Activated T-helper 1 cell treated with anti-CD3 and anti-CD28 coated beads, Interleukin-12 subunit alpha, Interleukin-12 subunit beta, Interleukin-2, Interleukin-4 antibody, amounts not matched to agents 30 ng/mL and 10 ng/mL and 1 ng/mL, durations not matched to agents 14 hours and 24 hours and 36 hours (primary cell): ENCODE measurements at regions not wholly inside any gene's neighbourhood (a gene's known extent, or its start where the extent isn't known, plus 50 kb on each side); places are given as distances from the start of the nearest gene placed in this dataset.
"Not testable (repeated sequence)": the region's sequence is repeated elsewhere in the genome, so short reads cannot be mapped to it uniquely, and the experiment has no call there.

Experiments
- DNase-seq: peaks from one replicate; pipeline ENCODE4 v3.0.0; 2021; ENCODE audit warnings: low spot score
- H3K27ac Mint-ChIP-seq: one replicate; pipeline ENCODE4 v1.8.0; 2021; ENCODE audit warnings: mild to moderate bottlenecking, mixed read lengths
- H3K27me3 Mint-ChIP-seq: one replicate; pipeline ENCODE4 v1.8.0; 2022; ENCODE audit warnings: mild to moderate bottlenecking, moderate library complexity, mixed read lengths; ENCODE audit not compliant: insufficient read depth
- H3K36me3 Mint-ChIP-seq: one replicate; pipeline ENCODE4 v1.8.0; 2021; ENCODE audit warnings: low read depth, mixed read lengths
- H3K4me1 Mint-ChIP-seq: one replicate; pipeline ENCODE4 v1.8.0; 2021; ENCODE audit warnings: low read depth, mixed read lengths
- H3K4me3 Mint-ChIP-seq: one replicate; pipeline ENCODE4 v1.8.0; 2021; ENCODE audit warnings: mild to moderate bottlenecking, moderate library complexity, mixed read lengths
- H3K9me3 Mint-ChIP-seq: one replicate; pipeline ENCODE4 v1.8.0; 2021; ENCODE audit warnings: mixed read lengths
- intact Hi-C: fragments of 100-400 bp; cut with micrococcal nuclease; formaldehyde crosslinking; loops from one replicate; pipeline ENCODE4 v1.15.1; 2024

- Mint-ChIP-seq H3K27ac (no peak overlapping the region), H3K4me3 (no peak overlapping the region), H3K36me3 (no peaks in the 10 kb centered on the region), H3K4me1 (no peaks in the 10 kb centered on the region), H3K27me3 (peaks cover 2% of the 10 kb centered on the region), H3K9me3 (no peaks in the 10 kb centered on the region)
- DNase-seq = no peak
- intact Hi-C loops = no loop called here
Measured at GRCh38 chr5:17054911-17055310, 118.8 kb upstream of the MYO10 start.

GRCh38 chr5:17056141-17056631 lies 120.1 kb upstream of the MYO10 start:
- Mint-ChIP-seq H3K9me3 (no peaks in the 10 kb centered on the region), H3K27me3 (peaks cover 2% of the 10 kb centered on the region), H3K36me3 (no peaks in the 10 kb centered on the region), H3K4me3 (no peak overlapping the region), H3K4me1 (no peaks in the 10 kb centered on the region), H3K27ac (no peak overlapping the region)
- intact Hi-C loops = no loop called here
- no peak for DNase-seq

DNA sequence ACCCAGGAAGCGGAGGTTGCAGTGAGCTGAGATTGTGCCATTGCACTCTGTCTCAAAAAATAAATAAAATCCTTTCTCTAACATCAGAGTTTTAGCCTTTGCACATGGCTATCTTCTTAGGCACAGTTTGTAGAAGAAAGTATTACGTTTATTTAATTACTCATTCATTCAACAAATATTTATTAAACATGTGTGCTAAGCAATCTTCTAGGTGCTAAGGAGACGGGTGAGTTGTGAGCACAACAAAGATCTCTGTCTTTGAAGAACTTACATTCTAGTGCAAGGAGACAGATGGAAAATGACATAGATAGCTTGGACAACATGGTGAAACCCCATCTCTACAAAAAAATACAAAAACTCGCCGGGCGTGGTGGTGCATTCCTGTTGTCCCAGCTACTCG lies 122.3 kb upstream of the MYO10 start:
- no peak for DNase-seq
- intact Hi-C loops = no loop called here
- H3K36me3 Mint-ChIP-seq = no peaks in the 10 kb centered on the region
- peaks cover 2% of the 10 kb centered on the region for H3K27me3 Mint-ChIP-seq
- H3K9me3 Mint-ChIP-seq = no peaks in the 10 kb centered on the region
- no peak overlapping the region for H3K27ac Mint-ChIP-seq
- H3K4me3 Mint-ChIP-seq = no peak overlapping the region
- no peaks in the 10 kb centered on the region for H3K4me1 Mint-ChIP-seq

- Mint-ChIP-seq H3K27ac (no peak overlapping the region), H3K9me3 (no peaks in the 10 kb centered on the region), H3K36me3 (no peaks in the 10 kb centered on the region), H3K27me3 (peaks cover 2% of the 10 kb centered on the region), H3K4me1 (no peaks in the 10 kb centered on the region), H3K4me3 (no peak overlapping the region)
- intact Hi-C loops = no loop called here
- DNase-seq = no peak
Measured at GRCh38 chr5:17061973-17062470, 125.9 kb upstream of the MYO10 start.

GRCh38 chr5:17062741-17063140 lies 126.7 kb upstream of the MYO10 start:
- H3K27ac Mint-ChIP-seq, H3K36me3 Mint-ChIP-seq, H3K4me1 Mint-ChIP-seq, H3K4me3 Mint-ChIP-seq, H3K9me3 Mint-ChIP-seq, H3K27me3 Mint-ChIP-seq, DNase-seq, intact Hi-C loops: not testable (repeated sequence)

DNA sequence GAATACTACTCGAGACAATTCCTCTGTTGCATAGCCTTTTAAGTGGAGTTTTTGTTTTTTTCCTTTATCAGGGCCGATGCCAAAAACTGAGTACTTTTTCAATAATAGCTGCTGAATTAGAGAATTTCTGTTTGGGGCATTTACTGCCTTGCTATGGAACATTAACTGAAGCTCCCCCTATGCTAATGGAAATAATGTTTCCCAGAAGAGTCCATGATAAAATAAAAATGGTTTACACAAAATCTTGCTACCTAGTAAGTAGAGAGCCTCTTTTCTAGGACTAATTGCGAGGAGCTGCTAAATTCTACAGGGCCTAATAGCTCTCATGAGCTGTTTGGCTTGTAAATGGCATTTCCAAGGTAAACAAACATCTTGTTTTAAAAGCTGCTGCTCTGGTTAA lies 128.2 kb upstream of the MYO10 start:
- Mint-ChIP-seq H3K4me1 (no peaks in the 10 kb centered on the region), H3K27ac (no peak overlapping the region), H3K36me3 (no peaks in the 10 kb centered on the region), H3K9me3 (no peaks in the 10 kb centered on the region), H3K27me3 (no peaks in the 10 kb centered on the region), H3K4me3 (no peak overlapping the region)
- intact Hi-C loops = no loop called here
- no peak for DNase-seq

- H3K4me1 Mint-ChIP-seq = no peaks in the 10 kb centered on the region
- no peak overlapping the region for H3K27ac Mint-ChIP-seq
- no peak overlapping the region for H3K4me3 Mint-ChIP-seq
- no peaks in the 10 kb centered on the region for H3K36me3 Mint-ChIP-seq
- H3K9me3 Mint-ChIP-seq = no peaks in the 10 kb centered on the region
- no peaks in the 10 kb centered on the region for H3K27me3 Mint-ChIP-seq
- DNase-seq = no peak
- intact Hi-C loops = no loop called here
Measured at GRCh38 chr5:17065458-17065857, 129.4 kb upstream of the MYO10 start.

GRCh38 chr5:17066026-17066425 lies 129.9 kb upstream of the MYO10 start:
- H3K36me3 Mint-ChIP-seq, H3K4me3 Mint-ChIP-seq, H3K27ac Mint-ChIP-seq, H3K27me3 Mint-ChIP-seq, H3K4me1 Mint-ChIP-seq, DNase-seq, H3K9me3 Mint-ChIP-seq, intact Hi-C loops: not testable (repeated sequence)

GRCh38 chr5:17067657-17068392 lies 131.7 kb upstream of the MYO10 start:
- Mint-ChIP-seq H3K4me1 (no peaks in the 10 kb centered on the region), H3K9me3 (peaks cover 4% of the 10 kb centered on the region), H3K4me3 (no peak overlapping the region), H3K27ac (no peak overlapping the region), H3K36me3 (no peaks in the 10 kb centered on the region), H3K27me3 (no peaks in the 10 kb centered on the region)
- no peak for DNase-seq
- intact Hi-C loops = no loop called here

GRCh38 chr5:17069995-17070511 lies 134.0 kb upstream of the MYO10 start:
- H3K4me3 Mint-ChIP-seq = no peak overlapping the region
- peaks cover 4% of the 10 kb centered on the region for H3K9me3 Mint-ChIP-seq
- H3K36me3 Mint-ChIP-seq = no peaks in the 10 kb centered on the region
- intact Hi-C loops = no loop called here
- no peaks in the 10 kb centered on the region for H3K27me3 Mint-ChIP-seq
- DNase-seq = no peak
- no peak overlapping the region for H3K27ac Mint-ChIP-seq
- no peaks in the 10 kb centered on the region for H3K4me1 Mint-ChIP-seq

DNA sequence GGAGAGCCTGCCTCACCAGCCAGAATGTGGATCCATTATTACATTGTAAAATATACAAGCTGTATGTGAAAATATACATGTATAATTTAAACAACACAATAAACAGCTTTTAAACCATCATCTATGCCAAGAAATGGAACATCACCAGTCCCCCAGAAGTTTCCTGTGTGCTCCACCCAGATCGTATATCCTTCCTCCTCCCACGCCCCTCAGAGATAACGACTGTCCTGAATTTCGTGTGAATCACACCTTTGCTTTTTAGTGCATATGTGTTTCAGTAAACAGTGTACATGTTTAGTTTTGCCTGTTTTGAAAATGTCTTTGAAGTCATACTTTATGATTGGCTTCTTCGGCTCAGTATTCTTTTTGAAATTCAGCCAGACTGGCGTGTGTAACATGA lies 134.6 kb upstream of the MYO10 start:
- no peak for DNase-seq
- no peak overlapping the region for H3K27ac Mint-ChIP-seq
- peaks cover 4% of the 10 kb centered on the region for H3K9me3 Mint-ChIP-seq
- no peaks in the 10 kb centered on the region for H3K36me3 Mint-ChIP-seq
- no peak overlapping the region for H3K4me3 Mint-ChIP-seq
- intact Hi-C loops = no loop called here
- no peaks in the 10 kb centered on the region for H3K27me3 Mint-ChIP-seq
- H3K4me1 Mint-ChIP-seq = no peaks in the 10 kb centered on the region

- DNase-seq = no peak
- H3K36me3 Mint-ChIP-seq = no peaks in the 10 kb centered on the region
- peaks cover 8% of the 10 kb centered on the region for H3K9me3 Mint-ChIP-seq
- no peak overlapping the region for H3K4me3 Mint-ChIP-seq
- no peak overlapping the region for H3K27ac Mint-ChIP-seq
- intact Hi-C loops = no loop called here
- no peaks in the 10 kb centered on the region for H3K4me1 Mint-ChIP-seq
- no peaks in the 10 kb centered on the region for H3K27me3 Mint-ChIP-seq
Measured at GRCh38 chr5:17075236-17075635, 139.1 kb upstream of the MYO10 start.

- Mint-ChIP-seq H3K36me3 (no peaks in the 10 kb centered on the region), H3K27me3 (no peaks in the 10 kb centered on the region), H3K27ac (no peak overlapping the region), H3K4me1 (no peaks in the 10 kb centered on the region), H3K9me3 (peaks cover 4% of the 10 kb centered on the region), H3K4me3 (no peak overlapping the region)
- no peak for DNase-seq
- intact Hi-C loops = no loop called here
Measured at GRCh38 chr5:17076272-17076671, 140.2 kb upstream of the MYO10 start.
